ACC112 (cell line): ENCODE measurements at regions not wholly inside any gene's neighbourhood (a gene's known extent, or its start where the extent isn't known, plus 50 kb on each side); places are given as distances from the start of the nearest gene placed in this dataset.

Experiments used
- H2AFZ ChIP-seq: fragments of 200-600 bp; sonication (generic); one replicate; pipeline ENCODE4 v1.6.0; 2017; ENCODE audit warnings: antibody characterized with exemption, low read length; ENCODE audit not compliant: unreplicated experiment
- H3K27ac ChIP-seq: fragments of 200-600 bp; sonication (generic); 2 replicates; pipeline ENCODE4 v1.5.1; 2014; ENCODE audit warnings: low read depth, mild to moderate bottlenecking, antibody characterized with exemption, low read length, moderate library complexity
- H3K27me3 ChIP-seq: fragments of 200-600 bp; sonication (generic); 2 replicates; pipeline ENCODE4 v1.6.1; 2014; ENCODE audit warnings: mild to moderate bottlenecking, antibody characterized with exemption, low read length, moderate library complexity, mixed read lengths; ENCODE audit not compliant: insufficient read depth
- H3K36me3 ChIP-seq: fragments of 200-600 bp; sonication (generic); 2 replicates; pipeline ENCODE4 v1.6.1; 2016; ENCODE audit warnings: mild to moderate bottlenecking, antibody characterized with exemption, low read length, moderate library complexity, mixed read lengths; ENCODE audit not compliant: insufficient read depth
- H3K4me1 ChIP-seq: fragments of 200-600 bp; sonication (generic); one replicate; pipeline ENCODE4 v1.6.1; 2016; ENCODE audit warnings: low read length, mixed read lengths; ENCODE audit not compliant: insufficient read depth, unreplicated experiment, control insufficient read depth
- H3K4me3 ChIP-seq: fragments of 200-600 bp; sonication (generic); 2 replicates; pipeline ENCODE4 v1.5.1; 2014; ENCODE audit warnings: mild to moderate bottlenecking, low read depth, low read length
- H3K79me2 ChIP-seq: fragments of 200-600 bp; sonication (generic); one replicate; pipeline ENCODE4 v1.6.0; 2016; ENCODE audit warnings: low read length; ENCODE audit not compliant: control insufficient read depth, unreplicated experiment, insufficient read depth

GRCh38 chr18:24530630-24531111, 70.2 kb downstream of the HRH4 start:
- Histone ChIP-seq H2AFZ (peak overlapping the region; percentile 55), H3K79me2 (no peaks in the 10 kb centered on the region), H3K27me3 (peaks cover 6% of the 10 kb centered on the region; the same call in 1 of the 2 replicates), H3K4me3 (peak overlapping the region; percentile 57), H3K36me3 (no peaks in the 10 kb centered on the region), H3K4me1 (peaks cover 12% of the 10 kb centered on the region), H3K27ac (no peak overlapping the region)

GRCh38 chr18:24534271-24534670, 73.8 kb downstream of the HRH4 start:
- Histone ChIP-seq H3K27me3 (peaks cover 23% of the 10 kb centered on the region), H3K36me3 (no peaks in the 10 kb centered on the region), H3K79me2 (no peaks in the 10 kb centered on the region), H3K4me1 (peaks cover 19% of the 10 kb centered on the region), H3K4me3 (no peak overlapping the region), H2AFZ (no peak overlapping the region), H3K27ac (no peak overlapping the region)

GRCh38 chr18:24534737-24535136, 74.3 kb downstream of the HRH4 start:
- no peaks in the 10 kb centered on the region for H3K36me3 ChIP-seq
- H3K27ac ChIP-seq = no peak overlapping the region
- H2AFZ ChIP-seq = no peak overlapping the region
- peaks cover 19% of the 10 kb centered on the region for H3K4me1 ChIP-seq
- H3K79me2 ChIP-seq = no peaks in the 10 kb centered on the region
- peaks cover 27% of the 10 kb centered on the region for H3K27me3 ChIP-seq
- H3K4me3 ChIP-seq = no peak overlapping the region

GRCh38 chr18:24535527-24536295, 75.3 kb downstream of the HRH4 start:
- peaks cover 13% of the 10 kb centered on the region for H3K4me1 ChIP-seq
- H3K27me3 ChIP-seq = peaks cover 33% of the 10 kb centered on the region
- H2AFZ ChIP-seq = no peak overlapping the region
- H3K79me2 ChIP-seq = no peaks in the 10 kb centered on the region
- H3K4me3 ChIP-seq = no peak overlapping the region
- H3K27ac ChIP-seq = no peak overlapping the region
- no peaks in the 10 kb centered on the region for H3K36me3 ChIP-seq

- peaks cover 7% of the 10 kb centered on the region for H3K4me1 ChIP-seq
- H3K27ac ChIP-seq = no peak overlapping the region
- no peaks in the 10 kb centered on the region for H3K36me3 ChIP-seq
- no peak overlapping the region for H3K4me3 ChIP-seq
- H2AFZ ChIP-seq = no peak overlapping the region
- H3K27me3 ChIP-seq = peaks cover 33% of the 10 kb centered on the region
- no peaks in the 10 kb centered on the region for H3K79me2 ChIP-seq
These were observed 75.9 kb downstream of the HRH4 start for GRCh38 chr18:24536326-24536725.

GRCh38 chr18:24536834-24537233, 76.4 kb downstream of the HRH4 start:
- Histone ChIP-seq H2AFZ (no peak overlapping the region), H3K36me3 (no peaks in the 10 kb centered on the region), H3K79me2 (no peaks in the 10 kb centered on the region), H3K4me3 (no peak overlapping the region), H3K4me1 (peaks cover 7% of the 10 kb centered on the region), H3K27ac (no peak overlapping the region), H3K27me3 (peaks cover 33% of the 10 kb centered on the region)

- no peak overlapping the region for H2AFZ ChIP-seq
- H3K27ac ChIP-seq = no peak overlapping the region
- H3K79me2 ChIP-seq = no peaks in the 10 kb centered on the region
- peaks cover 27% of the 10 kb centered on the region for H3K27me3 ChIP-seq
- H3K4me3 ChIP-seq = no peak overlapping the region
- peaks cover 7% of the 10 kb centered on the region for H3K4me1 ChIP-seq
- H3K36me3 ChIP-seq = no peaks in the 10 kb centered on the region
These were observed 78.2 kb downstream of the HRH4 start for GRCh38 chr18:24538414-24539264.

GRCh38 chr18:24539866-24540617, 79.6 kb downstream of the HRH4 start:
- peaks cover 7% of the 10 kb centered on the region for H3K4me1 ChIP-seq
- H3K4me3 ChIP-seq = no peak overlapping the region
- no peaks in the 10 kb centered on the region for H3K36me3 ChIP-seq
- H3K27ac ChIP-seq = no peak overlapping the region
- no peaks in the 10 kb centered on the region for H3K79me2 ChIP-seq
- H2AFZ ChIP-seq = no peak overlapping the region
- H3K27me3 ChIP-seq = peaks cover 27% of the 10 kb centered on the region

GRCh38 chr18:24540896-24541295, 80.5 kb downstream of the HRH4 start:
- no peaks in the 10 kb centered on the region for H3K79me2 ChIP-seq
- peaks cover 7% of the 10 kb centered on the region for H3K4me1 ChIP-seq
- no peak overlapping the region for H3K4me3 ChIP-seq
- H3K36me3 ChIP-seq = no peaks in the 10 kb centered on the region
- no peak overlapping the region for H3K27ac ChIP-seq
- no peak overlapping the region for H2AFZ ChIP-seq
- H3K27me3 ChIP-seq = peaks cover 27% of the 10 kb centered on the region

- Histone ChIP-seq H2AFZ (no peak overlapping the region), H3K79me2 (no peaks in the 10 kb centered on the region), H3K27ac (no peak overlapping the region), H3K27me3 (peaks cover 17% of the 10 kb centered on the region), H3K36me3 (no peaks in the 10 kb centered on the region), H3K4me3 (no peak overlapping the region), H3K4me1 (no peaks in the 10 kb centered on the region)
These were observed 82.8 kb downstream of the HRH4 start for GRCh38 chr18:24543086-24543794.
